Activated T-cell treated with anti-CD3 and anti-CD28 coated beads for 48 hours (primary cell): ENCODE measurements at regions not wholly inside any gene's neighbourhood (a gene's known extent, or its start where the extent isn't known, plus 50 kb on each side); places are given as distances from the start of the nearest gene placed in this dataset.
"Not testable (repeated sequence)": the region's sequence is repeated elsewhere in the genome, so short reads cannot be mapped to it uniquely, and the experiment has no call there.

Source experiments
- DNase-seq: peaks from one replicate; pipeline ENCODE4 v3.0.0-alpha.2; 2020; ENCODE audit warnings: low read depth

DNA sequence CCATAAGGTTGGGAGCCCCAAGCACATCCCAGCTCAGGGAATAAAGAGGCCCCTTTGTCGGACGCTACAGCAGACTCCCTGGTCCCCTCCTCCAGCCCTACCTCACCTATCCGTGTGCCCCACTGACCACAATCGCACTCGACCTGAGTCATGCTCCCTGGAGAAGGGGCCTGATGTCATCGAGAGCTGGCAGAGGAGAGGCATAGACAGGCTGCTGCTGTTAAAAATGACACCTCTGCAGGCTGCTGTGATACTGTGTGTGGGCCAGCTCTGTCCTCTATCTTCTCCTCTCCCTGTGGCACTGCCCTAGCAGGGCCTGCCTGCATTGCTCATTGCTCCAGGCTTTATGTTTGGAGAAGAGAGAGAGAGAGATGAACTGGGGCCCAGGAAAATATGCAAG lies 123.4 kb upstream of the SYT13 start:
- DNase-seq = no peak

DNA sequence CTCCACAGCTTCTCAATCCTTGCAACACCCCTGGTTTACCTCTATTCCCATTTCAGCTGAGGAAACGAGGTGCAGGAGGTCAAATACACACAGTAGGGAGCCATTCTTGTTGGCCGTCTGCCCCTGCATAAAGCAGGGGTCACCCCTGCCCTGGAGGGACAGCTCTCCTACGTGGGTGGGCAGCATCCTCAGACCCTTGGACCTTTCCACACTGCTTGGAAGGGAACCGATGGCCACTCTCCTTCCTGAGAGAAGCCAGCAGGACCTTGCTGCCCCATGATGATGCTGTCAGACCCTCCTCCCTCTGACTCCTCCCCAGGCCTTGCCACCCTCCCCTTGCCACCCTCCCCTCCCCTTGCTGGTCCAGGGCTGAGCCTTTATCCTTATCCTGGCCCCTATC lies 121.1 kb upstream of the SYT13 start:
- no peak for DNase-seq

DNA sequence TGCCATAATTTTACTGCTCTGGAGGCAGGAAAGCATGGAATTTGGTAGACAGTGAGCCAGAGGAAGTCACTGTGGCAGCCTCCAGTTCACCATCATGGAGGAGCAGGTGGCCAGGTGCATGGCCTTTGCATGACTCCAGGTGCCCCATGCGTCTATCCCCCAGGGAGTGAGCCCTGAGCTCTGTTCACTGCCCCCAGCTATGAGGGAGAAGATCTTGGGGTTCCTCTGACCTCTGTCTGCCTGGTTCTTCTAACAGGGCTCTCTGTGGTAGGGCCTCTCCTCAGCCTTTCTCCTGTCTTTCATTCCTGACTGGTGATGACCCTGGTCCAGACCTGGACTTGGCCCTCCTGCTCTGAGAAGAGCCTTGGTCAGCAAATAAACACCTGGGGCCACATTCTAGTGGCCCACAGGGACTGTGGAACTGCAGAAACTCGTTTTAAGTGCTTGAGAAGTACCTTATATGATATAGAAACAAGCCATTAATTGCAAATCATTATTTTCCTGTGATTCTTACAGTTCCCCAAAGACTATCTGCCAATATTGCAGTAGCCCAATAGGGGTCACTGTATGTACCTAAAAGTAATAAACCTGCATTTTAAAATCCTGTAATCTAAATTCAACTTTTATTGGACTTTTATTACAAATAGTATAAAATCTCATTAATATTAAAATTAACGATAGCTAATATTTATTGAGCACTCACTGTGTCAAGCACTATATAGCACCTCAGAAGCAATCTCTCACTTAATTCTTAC lies 120.0 kb upstream of the SYT13 start:
- no peak for DNase-seq

DNA sequence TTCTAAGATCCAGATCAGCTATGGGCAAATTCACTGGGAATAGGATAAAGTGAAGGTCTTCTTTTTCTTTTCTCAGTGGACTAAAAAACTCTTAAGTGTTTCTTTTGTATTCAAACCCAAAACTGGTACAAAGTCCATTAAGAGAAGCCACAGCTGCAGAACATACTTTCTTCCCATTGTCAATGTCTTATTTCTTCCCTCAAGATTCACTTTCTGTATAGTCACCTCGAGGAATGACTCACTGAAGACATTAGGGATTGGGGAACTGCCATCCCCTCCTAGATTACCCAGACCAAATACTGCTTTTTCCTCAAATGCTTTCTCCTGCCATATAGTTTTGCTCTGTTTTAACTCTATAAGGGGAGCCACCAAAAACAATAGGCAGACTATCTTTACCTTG lies 117.4 kb upstream of the SYT13 start:
- DNase-seq = not testable (repeated sequence)

DNA sequence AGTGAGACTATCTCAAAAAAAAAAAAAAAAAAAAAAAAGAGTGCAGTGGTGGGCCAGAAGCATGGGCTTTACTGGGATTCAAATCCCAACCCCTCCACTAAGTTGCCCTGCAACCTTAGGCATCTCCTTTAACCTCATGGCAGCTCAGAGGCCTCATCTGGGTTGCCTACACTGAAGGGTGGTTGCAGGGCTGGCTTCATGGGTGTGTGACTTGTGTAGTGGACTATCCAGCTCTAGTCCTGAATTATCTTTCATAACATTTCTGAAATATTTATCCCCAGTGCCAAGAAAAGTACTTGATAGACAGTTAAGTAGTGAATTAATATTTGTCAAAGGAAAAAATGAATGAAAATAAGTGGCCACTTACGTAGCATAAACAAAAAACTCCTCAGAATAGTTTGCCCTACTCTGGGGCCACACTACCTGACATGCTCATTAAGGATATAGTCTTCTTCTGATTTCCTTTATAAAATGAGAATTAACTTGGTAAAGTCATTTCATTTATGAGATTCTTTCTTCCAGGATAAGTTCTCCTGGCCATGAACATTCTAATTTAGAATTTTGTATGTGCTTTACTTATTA lies 116.0 kb upstream of the SYT13 start:
- no peak for DNase-seq

DNA sequence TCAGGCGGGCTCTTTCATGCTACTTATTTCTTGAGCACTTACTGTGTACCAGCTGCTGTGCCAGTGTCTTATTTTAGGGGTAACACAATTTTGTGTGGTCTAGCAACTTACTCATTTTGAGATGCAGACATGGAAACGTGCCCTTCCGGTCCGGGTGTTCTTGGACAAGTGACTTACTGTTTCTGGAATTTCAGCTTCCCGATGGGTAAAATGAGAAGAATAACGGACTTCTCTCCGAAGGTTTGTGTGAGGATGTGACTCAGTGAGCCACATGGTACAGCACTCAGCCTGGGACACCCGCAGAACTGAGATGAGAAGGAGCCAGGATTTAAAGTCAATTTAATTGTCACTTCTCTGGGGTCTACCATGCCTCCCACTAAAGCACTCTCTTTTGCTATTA lies 114.5 kb upstream of the SYT13 start:
- no peak for DNase-seq

DNA sequence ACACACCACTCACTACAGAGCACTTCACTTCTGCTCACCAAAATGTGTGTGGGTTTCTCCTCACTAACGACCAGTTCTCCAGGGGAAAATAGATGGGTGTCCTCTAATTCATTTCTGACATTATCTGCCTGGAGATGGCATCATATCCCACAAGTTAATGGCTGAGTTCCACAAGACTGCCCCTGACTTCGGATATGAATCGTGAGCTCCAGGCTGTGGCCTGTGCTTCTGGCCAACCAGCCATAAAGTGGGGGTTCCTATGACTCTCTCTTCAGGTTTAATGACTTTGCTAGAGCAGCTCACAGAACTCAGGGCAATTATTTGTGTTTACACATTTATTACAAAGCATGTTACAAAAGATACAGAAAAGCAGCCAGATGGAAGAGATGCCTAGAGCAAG lies 113.0 kb upstream of the SYT13 start:
- DNase-seq = no peak

DNA sequence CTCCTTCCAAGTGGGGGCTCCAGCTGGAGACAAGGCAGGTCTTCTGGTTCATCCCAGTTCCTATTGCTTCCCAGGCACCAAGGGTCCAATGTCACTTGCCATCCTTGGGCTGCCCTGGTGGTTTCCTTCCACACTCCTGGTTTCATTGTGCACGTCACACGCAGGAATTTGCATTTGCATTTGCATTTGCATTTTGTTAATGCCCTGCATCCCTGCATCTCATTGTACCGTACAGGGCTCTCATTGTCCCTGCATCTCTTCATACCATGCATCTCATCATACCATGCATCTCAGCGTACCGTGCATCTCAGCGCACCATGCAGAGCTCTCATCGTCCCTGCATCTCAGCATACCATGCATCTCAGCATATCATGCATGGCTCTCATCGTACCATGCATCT lies 112.2 kb upstream of the SYT13 start:
- DNase-seq = no peak

DNA sequence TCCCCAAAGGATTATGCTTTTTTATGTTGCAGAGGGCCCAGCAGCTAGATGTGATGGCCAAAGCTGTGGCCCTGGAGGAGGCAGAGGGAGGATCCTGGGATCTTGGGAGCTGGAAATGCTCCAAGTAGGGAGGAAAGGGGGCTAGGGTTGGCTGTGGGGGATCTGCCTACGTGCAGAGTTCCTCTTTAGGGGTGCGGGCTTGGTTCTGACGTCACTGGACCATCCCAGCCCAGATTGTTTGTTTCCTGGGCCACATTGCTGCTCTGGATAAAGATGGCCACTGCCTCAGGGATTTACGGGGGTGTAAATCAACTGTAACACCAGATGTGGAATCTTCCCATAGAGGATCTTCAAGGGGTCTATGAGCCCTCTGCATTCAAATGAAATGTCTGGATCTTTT lies 110.3 kb upstream of the SYT13 start:
- DNase-seq = no peak

DNA sequence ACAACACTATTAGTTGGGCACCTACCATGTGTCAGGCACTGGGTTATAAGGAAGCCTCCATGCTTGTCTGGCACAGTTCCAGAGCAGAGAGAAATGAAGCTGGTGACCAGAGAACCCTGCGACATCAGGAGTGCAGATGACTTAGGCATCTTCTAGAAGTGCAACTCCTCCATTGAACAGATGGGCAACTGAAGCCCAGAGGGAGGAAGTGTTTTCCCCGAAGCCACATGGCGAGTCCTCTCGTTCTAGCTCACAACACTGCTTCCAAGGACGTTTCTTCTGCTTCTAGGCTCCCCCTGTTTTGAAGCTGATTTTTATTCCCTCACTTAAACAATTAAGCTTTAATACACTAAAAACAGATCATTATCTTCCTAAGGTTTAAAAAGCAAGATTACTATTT lies 109.8 kb upstream of the SYT13 start:
- DNase-seq = no peak

DNA sequence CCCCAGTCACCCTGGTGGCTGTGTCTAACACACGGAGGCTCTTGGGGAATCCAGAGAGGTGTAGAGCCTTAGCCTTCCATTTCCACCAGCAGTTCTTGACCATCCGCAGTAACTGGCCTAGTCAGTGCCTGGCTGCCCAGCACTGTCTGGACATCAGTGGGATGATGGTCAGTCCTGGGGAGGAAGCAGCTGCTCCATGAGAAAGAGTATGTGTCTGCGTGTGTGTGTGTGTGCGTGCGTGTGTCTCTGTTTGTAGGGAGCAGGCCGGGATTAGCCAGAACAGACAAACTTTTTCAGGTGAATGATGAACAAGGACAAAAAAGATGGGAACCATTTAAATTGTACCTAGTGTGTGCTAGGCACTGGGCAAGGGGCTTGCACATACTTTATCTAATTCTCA lies 109.3 kb upstream of the SYT13 start:
- DNase-seq = no peak

DNA sequence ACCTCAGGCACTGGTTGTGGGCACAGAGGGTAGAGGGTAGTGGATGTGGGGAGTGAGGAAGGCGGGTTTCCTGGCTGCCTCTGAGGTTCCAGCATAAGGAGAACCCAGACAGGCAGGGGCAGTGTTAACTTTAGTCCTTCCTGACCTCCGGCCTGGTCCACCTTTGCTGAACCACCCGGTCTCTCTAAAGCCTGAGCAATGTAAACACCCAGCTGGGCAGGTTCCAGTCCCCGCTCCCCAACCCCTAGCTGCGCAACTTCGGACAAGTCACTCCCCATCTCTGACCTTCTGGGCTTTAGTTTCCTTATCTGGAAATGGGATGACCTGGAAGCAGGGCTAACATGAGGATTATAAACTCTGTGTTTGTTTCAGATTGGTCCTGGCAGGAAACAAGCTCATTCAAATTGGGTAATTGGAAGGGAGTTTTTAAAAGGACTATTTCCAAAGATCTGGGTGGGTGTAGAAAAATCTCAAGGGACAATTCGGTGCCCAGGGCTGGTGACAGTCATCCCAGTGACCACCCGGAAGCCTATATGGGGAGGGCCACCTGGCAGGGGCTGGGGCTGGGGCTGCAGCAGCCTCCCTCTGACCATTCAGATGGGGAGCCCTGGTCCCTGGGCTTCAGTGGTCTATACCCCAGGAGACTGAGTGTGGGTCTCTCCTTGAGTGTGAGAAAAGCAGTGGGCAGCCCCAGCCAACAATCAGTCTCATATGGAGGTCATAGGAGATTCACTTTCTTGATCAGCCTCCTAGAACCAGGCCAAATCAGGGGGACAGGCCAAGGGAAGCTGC lies 108.3 kb upstream of the SYT13 start:
- DNase-seq = no peak

DNA sequence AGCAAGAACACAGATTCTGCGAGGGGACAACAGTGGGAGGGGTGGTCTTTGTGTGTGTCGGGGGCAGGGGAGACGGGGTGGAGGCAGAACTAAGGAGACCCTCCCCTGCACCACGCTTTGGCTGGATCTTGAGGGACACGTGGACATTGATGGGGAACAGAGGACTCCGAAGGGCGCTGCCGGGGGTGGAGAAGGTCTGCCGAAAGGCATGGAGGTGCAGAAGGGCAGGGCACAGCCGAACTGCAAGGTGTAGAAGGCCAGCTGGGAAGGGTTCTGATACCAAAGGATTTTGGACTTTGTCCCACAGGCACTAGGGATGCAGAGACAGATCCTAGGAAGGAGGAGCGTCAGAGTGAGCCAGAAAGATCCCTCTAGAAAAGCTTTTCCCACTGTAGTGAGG lies 107.7 kb upstream of the SYT13 start:
- no peak for DNase-seq

DNA sequence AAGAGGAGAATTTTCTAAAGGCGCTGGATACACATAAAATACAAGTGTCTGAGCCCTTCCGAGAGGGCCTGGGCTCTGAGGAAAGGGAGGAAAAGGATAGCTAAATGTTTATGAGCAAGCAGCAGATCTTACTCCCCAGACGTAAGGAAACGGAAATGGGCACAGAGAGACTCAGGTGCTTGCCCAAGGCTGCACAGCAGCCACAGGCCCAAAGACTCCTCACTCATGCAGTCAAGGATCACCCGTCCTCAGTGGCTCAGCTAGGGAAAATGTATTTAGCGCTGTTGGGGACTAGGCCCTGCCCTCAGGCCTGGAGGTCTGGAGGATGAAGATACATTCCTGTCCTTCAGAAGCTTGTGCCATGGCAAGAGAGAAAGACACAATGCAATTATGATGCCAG lies 107.2 kb upstream of the SYT13 start:
- DNase-seq = no peak

DNA sequence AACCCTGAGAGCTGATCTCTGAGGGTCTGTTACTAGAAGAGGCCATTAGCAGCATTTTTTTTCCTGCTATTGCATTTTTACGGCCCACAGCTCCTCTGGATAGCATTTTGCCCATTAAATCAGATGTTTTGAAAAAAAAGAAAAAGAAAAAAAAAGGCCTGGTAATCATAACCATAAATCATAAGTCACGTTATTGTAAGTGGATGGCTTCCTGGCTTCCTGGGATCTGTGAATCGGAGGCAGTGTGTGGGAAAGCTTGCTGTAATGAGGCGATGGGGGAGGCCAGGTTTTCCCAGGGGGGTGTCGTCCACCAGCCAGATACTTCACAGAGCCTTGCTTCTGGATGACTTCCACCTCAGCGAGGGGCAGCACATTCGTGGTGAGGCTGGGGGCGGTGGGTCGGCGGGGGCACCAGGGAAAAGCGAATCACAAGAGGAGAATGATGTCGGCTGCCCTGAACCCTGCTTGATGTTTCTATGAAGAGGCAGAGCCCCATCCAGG lies 106.5 kb upstream of the SYT13 start:
- DNase-seq = no peak

DNA sequence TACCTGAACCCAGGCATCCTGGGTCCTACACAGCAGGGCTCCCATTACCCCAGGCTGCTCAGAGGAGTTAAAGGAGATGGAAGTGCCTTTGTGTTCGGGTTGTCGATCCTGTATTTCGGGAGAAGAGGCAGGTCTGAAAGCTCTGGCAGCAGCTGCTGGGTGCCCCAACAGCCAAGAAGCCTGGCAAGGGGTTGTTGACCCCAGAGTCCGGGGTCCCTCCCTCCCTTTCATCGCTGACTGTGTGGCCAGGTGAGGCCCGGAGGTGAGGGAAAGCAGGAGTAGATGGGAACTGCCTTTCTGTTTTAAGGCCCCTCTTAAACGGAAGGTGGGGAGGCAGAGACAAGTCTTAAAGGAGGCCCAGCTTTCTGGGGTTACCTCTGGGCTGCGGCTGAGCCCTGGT lies 106.0 kb upstream of the SYT13 start:
- DNase-seq = no peak

DNA sequence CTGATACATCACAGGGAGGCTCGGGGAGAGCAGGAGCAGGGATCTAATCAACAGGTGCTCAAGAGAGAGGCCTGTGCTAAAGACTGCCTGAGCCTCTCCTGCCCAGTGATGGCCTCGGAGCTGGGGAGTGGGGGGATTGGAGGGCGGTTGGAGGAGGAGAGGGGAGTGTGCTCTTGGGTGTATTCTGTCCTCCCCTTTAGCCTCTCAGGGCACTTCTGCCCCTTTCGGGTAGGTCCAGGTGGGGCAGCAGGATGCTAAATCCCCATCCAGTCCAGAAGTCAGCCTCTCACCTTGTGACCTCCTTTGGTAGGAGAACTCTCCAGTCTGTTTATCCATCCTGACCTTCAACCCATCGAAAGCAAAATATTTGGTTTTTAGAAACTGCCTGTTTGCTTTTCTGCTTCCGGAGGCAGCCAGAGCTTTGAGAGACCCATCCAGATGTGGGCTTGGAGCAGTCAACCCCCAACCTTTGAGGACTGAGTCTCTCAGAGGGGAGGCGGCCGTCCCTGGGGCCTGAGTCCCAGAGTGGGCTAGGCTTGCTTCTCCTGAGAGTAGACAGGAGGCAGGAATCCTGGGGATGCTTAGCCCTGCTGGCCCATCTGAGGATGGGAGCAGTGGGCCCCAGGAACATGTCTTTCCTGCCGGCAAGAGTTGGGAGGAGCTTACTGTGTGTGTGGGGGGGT lies 105.2 kb upstream of the SYT13 start:
- DNase-seq = no peak

DNA sequence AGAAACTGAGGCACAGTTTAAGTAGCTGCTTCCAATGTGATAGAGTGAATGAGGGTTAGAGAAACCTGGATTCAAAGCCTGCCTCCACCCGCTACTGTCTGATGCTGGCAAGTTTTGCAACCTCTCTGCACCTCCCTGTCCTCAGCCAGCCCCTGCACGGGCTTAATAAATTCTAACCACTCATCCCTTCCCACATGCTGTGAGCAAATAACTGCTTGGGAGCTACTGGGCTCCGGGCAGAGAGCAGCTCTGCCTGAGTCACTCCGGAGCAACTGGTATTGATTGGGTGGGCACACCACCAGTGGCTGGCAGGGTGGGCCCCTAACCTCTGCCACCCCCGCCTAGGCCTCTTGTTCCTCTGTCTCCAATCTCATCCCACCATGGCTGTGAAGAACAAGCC lies 104.3 kb upstream of the SYT13 start:
- DNase-seq = no peak

DNA sequence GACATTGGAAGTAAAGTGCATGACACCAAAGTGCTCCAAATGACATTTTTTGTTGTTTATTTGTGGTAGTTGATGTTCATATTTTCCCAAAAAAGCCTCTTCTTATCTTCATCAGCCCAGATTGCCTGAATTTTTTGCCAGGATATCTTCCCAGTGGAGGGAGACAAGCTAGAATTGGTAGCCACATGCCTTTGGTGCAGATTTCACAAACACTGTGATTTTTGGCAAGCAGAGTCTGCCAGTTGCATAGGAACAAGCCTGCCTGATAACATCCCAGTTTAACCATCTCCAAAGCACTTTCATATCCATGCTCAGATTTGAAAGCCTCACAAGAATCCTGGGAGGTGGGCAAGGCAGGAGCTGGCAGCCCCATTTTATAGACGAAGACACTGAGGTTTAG lies 102.3 kb upstream of the SYT13 start:
- no peak for DNase-seq

DNA sequence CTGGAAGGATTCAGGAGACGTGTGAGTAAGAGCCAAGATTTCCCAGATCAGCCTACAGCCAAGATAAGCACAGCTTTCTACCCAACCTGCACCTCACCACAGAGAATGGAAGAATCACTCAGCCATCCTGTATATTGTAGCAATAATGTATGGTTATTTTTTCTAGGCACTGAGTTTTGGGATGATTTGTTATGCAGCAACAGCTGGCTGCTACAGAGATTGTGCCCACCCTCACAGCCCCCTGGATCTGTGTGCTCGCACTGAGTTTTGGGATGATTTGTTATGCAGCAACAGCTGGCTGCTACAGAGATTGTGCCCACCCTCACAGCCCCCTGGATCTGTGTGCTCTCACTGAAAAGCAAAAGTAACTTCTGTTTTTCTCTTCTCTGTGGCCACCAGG lies 101.7 kb upstream of the SYT13 start:
- not testable (repeated sequence) for DNase-seq

DNA sequence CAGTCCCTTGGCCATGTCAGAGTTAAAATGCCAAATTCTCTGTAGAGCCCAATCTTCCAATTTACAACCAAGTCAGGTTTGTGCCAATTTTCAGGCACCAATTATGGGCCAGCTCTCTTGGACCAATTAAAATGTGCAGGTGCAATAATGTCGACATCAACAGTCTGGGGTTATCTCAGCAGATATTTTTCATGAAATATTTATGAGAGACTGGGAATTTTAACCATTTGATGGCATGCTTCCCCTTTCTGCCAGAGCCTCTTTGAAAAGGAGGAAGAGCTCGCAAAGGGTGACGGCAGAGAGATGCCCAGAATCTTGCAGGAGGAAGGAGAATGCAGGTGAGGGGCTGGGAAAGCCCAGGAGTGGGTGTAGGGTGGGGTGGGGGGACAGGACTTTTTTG lies 100.8 kb upstream of the SYT13 start:
- no peak for DNase-seq

DNA sequence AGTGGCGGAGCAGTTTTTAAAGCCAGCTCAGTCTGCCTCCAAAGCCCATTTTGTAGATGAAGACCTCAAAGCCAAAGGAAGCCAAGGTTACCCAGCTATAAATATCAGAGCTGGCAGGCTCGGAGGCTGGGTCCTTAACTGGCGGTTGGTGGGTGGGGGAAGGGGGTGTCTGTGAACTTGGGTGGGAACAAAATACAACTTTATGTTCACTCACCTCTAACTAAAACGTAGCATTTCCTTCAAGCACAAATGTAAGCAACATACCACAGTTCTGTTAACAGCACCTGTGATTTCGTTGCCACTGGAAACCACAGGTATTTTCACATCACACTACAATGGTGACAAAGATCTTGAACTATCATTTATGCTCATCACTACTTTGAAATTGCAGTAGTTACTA lies 99.7 kb upstream of the SYT13 start:
- no peak for DNase-seq

DNA sequence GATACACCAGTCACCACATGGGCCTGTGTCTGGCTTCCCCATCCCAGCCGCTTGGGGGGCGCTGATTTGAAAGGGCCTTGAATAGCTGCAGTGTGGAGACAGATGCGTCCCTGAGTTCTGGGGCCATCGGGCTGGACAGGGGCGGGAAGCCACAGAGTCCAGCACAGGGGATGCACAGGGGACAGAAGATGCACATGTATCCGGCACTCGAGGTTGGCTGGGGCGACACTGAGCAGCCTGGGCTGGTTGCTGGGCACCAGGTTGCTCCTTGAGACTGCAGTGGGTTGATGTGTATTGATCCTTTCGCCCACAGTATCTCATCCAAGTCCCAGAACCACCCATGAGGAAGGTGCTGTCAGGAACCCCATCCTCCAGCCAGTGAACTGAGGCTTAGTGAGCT lies 99.3 kb upstream of the SYT13 start:
- no peak for DNase-seq
